IMR-90 (cell line): ENCODE measurements at regions not wholly inside any gene's neighbourhood (a gene's known extent, or its start where the extent isn't known, plus 50 kb on each side); places are given as distances from the start of the nearest gene placed in this dataset.
"Not testable (repeated sequence)": the region's sequence is repeated elsewhere in the genome, so short reads cannot be mapped to it uniquely, and the experiment has no call there.

ENCODE experiments used
- CEBPB ChIP-seq: IDR thresholded peaks from 2 replicates; pipeline ENCODE4 v1.6.1; 2012; ENCODE audit warnings: low read depth, low read length, improper control_type of control experiment
- FOS ChIP-seq: fragments of 150-350 bp; IDR thresholded peaks from 2 replicates; pipeline ENCODE4 v1.6.1; 2016; ENCODE audit warnings: low read depth, low read length
- MAFK ChIP-seq: IDR thresholded peaks from 2 replicates; pipeline ENCODE4 v1.6.1; 2012; ENCODE audit warnings: low read depth, low read length, improper control_type of control experiment
- MXI1 ChIP-seq: IDR thresholded peaks from 2 replicates; pipeline ENCODE4 v1.6.1; 2012; ENCODE audit warnings: low read depth, mild to moderate bottlenecking, low read length, moderate library complexity, borderline replicate concordance
- POLR2A ChIP-seq: IDR thresholded peaks from 2 replicates; pipeline ENCODE4 v1.6.1; 2012; ENCODE audit warnings: mild to moderate bottlenecking, low read depth, low read length
- RAD21 ChIP-seq: IDR thresholded peaks from 2 replicates; pipeline ENCODE4 v1.6.1; 2012; ENCODE audit warnings: low read length, improper control_type of control experiment
- RFX5 ChIP-seq: IDR thresholded peaks from 2 replicates; pipeline ENCODE4 v1.8.0; 2012; ENCODE audit warnings: low read depth, mild to moderate bottlenecking, low read length, moderate library complexity
- TF ChIP-seq, protein P1 (sequence below): conservative IDR thresholded peaks from 2 replicates; pipeline ENCODE4 v1.5.1; 2012; ENCODE audit warnings: mild to moderate bottlenecking, low read depth, low read length, improper control_type of control experiment
- TF ChIP-seq, protein P2 (sequence below): fragments of 150-350 bp; IDR thresholded peaks from 2 replicates; pipeline ENCODE4 v1.6.1; 2017; ENCODE audit warnings: mild to moderate bottlenecking, antibody characterized with exemption, low read length, low read depth

DNA sequence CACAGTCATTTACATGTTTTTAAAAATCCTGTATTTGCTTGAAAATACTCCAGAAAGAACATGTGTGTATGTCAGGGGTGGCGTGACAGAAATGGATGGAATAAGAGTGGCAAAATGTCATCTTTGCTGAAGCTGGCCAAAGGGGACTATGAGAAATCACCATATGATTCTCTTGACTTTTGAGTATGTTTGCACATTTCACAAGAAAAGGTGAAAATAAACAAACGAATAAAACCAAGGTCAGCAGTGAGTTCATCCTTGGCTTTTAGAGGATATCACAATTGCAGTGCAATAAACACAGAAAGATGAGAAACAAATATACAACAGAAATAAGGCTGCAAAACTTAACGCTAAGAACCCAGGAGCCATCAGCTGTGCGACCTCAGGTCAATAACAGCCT lies 171.7 kb downstream of the OR4M2 start:
- TF ChIP-seq, protein P1, sequence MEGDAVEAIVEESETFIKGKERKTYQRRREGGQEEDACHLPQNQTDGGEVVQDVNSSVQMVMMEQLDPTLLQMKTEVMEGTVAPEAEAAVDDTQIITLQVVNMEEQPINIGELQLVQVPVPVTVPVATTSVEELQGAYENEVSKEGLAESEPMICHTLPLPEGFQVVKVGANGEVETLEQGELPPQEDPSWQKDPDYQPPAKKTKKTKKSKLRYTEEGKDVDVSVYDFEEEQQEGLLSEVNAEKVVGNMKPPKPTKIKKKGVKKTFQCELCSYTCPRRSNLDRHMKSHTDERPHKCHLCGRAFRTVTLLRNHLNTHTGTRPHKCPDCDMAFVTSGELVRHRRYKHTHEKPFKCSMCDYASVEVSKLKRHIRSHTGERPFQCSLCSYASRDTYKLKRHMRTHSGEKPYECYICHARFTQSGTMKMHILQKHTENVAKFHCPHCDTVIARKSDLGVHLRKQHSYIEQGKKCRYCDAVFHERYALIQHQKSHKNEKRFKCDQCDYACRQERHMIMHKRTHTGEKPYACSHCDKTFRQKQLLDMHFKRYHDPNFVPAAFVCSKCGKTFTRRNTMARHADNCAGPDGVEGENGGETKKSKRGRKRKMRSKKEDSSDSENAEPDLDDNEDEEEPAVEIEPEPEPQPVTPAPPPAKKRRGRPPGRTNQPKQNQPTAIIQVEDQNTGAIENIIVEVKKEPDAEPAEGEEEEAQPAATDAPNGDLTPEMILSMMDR = not testable (repeated sequence)
- TF ChIP-seq RFX5, POLR2A, MXI1, RAD21, MAFK, FOS, CEBPB: not testable (repeated sequence)
- TF ChIP-seq, protein P2, sequence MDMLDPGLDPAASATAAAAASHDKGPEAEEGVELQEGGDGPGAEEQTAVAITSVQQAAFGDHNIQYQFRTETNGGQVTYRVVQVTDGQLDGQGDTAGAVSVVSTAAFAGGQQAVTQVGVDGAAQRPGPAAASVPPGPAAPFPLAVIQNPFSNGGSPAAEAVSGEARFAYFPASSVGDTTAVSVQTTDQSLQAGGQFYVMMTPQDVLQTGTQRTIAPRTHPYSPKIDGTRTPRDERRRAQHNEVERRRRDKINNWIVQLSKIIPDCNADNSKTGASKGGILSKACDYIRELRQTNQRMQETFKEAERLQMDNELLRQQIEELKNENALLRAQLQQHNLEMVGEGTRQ = not testable (repeated sequence)
